ENCODE measurements at regions not wholly inside any gene's neighbourhood (a gene's known extent, or its start where the extent isn't known, plus 50 kb on each side); places are given as distances from the start of the nearest gene placed in this dataset.
"Not testable (repeated sequence)": the region's sequence is repeated elsewhere in the genome, so short reads cannot be mapped to it uniquely, and the experiment has no call there.

DNA sequence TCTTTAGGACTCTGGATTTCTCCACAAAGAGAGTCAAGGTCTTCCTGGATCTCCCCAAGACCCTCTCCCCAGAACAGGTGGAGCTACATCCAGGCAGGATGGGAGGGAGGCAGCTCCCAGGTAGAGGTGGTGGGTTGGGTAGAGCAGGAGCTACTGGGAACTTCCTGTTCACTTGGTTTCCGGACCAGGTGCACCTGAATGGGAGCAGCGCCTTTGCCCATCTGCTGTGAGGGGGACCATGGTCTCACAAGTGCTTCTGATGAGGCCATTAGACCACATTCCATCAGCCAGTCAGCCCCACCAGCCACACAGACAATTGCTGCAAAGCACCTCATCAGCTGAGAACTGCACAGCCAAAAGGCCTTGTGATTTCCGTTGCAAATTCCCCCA is 188.8 kb downstream of the MATN1 start:
- DNase-seq (ENCODE audit: extremely low read depth in 1 of 2, low read depth in 1 of 2), result no peak

DNA sequence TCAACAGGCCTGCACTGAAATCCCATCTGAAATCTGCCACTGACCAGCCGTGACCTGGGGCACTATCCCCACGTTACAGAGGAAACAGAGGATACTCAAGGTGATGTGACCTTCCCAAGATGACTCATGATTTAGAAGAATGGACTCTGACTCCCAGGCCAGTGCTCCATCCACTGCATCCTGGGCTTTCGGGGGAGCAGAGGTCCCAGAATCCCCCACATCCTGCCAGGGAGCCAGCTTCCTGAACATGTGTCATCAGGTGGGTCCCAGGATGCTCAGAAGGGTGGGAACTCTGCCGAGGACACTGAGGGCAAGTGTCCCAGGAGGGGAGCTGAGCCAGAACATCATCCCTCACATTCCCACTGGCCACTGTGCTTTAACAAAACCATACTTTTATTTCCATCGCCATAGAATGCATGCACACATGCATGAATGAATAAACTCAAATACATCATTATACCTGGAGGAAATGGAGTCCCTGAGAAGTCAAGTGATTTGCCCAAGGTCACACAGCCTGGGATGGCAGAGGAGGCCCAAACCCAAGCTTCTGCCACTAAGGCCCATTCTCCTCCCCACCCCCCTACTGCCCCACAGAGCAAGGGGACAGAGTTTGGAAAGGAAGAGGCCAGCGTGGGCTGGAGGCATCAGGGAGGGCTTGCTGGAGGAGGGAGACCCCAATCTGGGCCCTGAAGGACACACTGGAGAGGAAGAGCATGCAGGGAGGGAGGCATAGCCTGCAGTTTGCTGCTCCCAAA is 189.4 kb downstream of the MATN1 start:
- no peak for DNase-seq (ENCODE audit: extremely low read depth in 1 of 2, low read depth in 1 of 2)

DNA sequence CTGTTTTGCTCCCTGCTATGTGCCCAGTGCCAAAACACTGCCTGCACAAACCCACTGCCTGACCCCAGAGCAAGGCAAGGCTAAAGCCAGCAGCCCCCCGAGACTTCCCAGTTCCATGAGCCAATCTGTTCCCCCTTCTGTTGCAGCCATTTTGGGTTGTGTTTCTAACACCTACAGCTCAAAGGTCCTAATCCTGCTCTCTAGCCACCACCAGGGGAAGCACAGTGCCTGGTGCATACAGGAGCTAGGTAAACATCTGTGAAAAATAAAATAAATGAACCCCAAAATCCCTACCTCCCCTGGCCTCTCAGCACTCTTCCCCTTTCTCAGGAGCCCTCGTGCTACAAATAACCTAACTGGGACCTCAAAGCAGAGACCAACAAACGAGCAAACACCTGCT is 190.2 kb downstream of the MATN1 start:
- DNase-seq (ENCODE audit: extremely low read depth in 1 of 2, low read depth in 1 of 2), result no peak

DNA sequence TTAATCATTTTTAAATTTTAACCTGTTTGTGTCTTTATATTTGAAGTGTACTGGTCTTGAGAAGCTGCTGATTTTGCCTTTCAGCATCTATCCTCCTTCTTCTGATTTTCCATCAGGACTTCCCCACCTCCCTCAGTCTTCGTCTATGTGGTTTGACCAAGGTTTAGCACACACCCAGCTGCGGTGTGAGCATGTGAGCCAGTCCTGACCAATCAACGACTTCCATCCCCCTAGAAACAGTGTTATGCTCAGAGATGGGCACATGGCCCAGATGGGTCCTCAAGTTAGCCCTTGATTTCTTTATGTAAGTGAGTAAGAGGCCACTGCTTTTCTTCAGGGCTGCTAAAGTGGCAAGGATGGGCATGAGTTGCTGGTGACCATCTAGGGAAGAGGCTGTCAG is 190.8 kb downstream of the MATN1 start:
- no peak for DNase-seq (ENCODE audit: extremely low read depth in 1 of 2, low read depth in 1 of 2)

DNA sequence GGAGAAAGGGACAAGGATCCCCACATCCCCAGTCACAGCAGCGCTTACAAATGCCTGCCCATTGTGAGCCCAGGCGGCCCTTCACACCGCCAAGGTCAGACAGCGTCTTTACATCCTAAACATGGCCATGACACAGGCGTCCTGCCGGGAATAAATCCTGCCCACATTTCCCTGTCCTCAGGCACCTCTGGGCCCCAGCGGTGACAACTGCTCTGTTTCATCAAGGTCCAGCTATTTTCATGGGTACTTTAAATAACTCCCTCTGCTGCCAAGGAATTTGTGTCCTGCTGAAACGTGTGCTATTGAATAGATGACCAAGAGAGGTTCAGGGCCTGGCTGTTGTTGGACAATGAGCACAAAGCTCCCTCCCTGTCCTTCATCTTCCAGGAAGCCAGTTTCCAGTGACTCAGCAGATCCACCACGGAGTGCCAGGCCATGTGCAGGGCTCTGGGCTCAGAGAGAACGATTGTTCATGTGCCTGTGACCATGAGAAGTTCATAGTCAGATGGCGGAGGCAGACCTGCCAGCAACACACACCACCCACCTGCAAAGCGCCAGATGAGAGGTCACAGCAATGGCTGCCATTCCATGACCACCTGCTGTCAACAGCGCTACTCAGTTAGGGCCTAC is 195.8 kb downstream of the MATN1 start:
- DNase-seq (ENCODE audit: extremely low read depth in 1 of 2, low read depth in 1 of 2), result no peak

DNA sequence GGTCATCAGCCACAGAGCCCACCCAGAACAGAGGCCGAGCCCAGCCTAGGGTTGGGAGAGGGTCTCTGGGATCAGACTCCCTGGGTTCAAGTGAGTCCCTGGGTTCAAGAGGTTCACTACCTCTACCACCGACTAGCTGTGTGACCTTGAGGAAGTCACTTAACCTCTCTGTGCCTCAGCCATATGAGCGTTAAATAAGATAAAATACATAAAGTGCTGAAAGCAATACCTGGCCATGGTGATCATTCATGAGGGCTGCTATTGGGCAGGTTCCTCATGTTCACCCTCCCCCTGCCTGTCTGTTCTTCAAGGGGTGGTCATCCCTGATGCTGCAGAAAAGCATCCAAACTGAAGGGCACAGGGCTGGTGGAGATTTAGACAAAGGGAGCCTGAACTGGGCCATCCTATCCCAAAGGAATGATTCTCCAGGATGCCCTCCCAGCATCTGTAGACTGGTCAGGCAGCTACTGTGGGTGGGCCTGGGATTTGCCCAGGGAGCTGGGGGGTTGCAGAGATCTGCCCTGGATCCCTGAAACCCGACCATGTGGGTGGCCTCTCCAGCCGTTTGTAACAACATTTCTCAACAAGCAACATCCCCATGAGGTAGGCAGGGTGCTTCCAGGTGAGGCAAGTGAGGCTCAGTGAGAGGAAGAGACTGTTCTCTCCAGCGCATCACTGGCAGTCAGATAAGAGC is 196.6 kb downstream of the MATN1 start:
- DNase-seq (ENCODE audit: extremely low read depth in 1 of 2, low read depth in 1 of 2), result no peak

DNA sequence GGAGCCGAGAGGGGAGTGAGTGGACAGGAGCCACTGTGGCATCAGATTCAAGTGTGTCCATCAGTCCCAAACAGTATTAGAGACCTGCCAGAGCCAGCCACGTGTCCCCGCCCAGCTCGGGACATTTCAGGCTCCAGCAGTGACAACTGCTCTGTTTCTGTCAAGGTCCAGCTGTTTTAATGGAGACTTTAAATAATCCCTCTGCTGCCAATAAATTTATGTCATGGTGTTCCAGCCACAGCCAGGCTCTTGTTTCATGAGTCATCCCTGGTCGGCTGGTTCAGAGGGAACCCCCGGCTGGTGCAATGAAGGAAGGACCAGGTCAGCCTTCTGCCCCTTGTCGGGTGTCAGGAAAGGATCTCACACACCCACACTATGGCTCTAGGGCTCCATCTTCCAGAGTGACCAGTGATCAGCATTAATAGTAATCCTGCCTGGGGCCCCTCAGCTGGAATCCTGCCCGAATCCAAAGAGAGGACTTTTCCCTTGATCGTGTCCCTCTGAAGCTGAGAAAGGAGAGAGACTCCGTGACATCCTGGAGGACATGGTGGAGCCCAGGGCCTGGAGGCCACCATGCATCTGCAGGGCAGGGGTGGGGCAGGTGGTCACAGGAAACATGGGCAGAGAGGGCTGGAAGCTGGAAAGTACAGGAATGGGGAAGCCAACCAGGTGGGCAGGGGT is 197.3 kb downstream of the MATN1 start:
- DNase-seq (ENCODE audit: extremely low read depth in 1 of 2, low read depth in 1 of 2), result no peak

DNA sequence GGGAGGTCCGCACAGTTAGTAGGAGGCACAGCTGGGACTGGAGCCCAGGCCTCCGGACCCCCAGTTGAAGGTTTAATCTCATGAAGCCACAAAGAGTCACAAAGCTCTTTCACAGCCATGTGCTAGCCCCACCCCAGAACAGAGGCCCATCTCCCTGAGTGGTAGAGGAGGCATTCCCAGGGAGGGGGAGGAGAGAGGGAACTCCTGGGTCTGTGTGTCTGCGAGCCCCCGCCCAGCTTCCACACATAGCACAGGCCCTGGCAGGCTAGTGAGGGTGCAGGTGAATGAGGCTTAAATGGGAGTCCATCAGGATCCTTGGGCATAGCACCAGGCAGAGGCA is 197.8 kb downstream of the MATN1 start:
- DNase-seq (ENCODE audit: extremely low read depth in 1 of 2, low read depth in 1 of 2), result no peak

DNA sequence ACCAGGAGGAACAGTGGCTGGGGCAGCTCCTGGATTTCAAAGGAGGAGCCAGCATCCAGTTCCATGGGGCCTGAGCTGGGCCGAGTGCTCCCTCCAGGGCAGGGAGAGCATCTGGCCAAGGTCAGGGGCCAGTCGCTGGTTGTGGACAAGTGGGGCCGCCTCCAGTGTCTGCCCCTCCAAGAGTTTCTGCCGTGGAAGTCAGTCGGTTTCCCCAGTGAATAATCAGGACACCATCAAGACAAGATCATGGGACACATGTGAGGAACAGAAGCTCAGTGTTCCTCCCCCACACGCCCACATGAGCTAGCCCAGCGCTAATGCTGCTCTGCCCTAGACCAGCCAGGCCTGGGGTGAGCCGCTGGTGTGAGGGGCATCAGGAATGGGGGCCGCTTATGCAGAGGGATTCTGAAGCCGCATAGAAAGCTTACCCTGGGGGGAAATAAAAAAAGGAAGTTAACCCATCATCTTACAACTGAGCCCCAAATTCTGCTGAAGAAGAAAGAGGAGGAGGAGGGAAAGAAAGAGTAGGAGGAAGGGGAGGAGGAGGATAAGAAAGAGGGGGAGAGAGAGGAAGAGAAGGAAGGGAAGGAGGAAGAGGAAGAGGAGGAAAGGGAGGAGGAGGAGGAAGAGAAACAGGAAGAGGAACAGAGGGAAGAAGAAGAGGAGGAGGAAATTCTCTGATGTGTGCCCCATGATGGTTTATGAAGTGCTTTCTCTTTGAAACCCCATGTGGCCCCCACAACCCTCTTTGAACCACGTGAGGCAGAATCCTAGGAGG is 198.4 kb downstream of the MATN1 start:
- no peak for DNase-seq (ENCODE audit: extremely low read depth in 1 of 2, low read depth in 1 of 2)

DNA sequence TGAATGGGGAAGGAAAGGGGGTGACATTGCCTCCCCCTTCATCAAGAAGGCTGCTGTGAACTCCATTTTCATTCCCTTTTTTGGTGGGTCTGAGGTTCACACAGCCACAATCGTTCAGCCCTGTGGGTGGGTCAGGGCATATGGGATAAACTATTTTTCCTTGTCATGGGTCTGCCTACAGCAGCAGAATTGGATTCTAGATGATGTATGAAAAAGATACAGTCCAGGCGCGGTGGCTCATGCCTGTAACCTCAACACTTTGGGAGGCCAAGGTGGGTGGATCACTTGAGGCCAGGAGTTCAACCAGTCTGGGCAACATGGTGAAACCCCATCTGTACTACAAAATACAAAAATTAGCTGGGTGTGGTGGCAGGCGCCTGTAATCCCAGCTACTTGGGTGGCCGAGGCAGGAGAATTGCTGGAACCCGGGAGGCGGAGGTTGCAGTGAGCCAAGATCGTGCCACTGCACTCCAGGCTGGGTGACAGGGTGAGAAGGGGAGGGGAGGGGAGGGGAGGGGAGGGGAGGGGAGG is 199.3 kb downstream of the MATN1 start:
- DNase-seq (ENCODE audit: extremely low read depth in 1 of 2, low read depth in 1 of 2), result not testable (repeated sequence)

DNA sequence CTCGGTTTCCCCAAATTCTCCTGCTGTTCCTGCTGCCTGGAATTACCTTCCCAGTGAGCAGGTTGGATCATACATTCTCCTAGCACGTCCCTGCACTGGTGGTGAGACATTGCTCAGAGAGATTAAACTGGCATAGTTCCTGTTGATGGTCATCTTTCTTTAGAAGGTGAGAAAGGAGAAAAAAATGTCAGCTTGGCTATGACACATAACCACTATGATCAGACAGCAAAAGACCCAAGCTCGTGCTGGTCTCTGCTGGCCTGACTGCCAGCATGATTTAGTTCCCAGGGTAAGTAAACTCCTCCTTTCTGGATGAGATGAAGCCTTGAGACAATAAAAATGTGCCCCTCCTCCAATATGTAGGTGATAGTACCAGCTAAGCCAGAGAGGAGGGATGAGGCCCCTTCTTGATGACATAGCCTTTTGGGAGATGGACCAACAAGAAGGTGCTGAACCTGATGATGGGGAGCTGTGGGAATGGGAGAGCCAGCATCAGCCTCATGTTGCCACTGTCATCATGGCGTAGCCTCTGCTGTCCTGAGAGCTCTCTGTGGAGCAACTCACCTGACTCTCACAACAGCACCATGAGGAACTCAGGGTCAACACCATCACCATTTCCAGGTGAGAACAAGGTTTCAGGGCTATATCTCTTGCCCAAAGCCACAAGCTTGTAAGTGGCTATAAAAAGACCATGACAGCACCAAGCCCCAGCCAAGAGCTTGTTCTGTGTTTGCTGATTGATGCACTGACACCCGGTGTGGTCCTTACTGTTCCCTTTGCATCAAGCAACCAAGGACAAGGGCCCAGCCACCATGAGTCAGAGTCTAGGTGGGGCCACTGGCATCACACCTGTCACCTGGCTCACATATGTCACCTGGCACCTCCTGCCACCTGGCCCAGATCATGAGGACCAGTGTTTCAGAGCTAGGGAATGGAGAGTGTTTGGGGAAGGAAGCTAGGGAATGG is 200.0 kb downstream of the MATN1 start:
- DNase-seq (ENCODE audit: extremely low read depth in 1 of 2, low read depth in 1 of 2), result no peak

DNA sequence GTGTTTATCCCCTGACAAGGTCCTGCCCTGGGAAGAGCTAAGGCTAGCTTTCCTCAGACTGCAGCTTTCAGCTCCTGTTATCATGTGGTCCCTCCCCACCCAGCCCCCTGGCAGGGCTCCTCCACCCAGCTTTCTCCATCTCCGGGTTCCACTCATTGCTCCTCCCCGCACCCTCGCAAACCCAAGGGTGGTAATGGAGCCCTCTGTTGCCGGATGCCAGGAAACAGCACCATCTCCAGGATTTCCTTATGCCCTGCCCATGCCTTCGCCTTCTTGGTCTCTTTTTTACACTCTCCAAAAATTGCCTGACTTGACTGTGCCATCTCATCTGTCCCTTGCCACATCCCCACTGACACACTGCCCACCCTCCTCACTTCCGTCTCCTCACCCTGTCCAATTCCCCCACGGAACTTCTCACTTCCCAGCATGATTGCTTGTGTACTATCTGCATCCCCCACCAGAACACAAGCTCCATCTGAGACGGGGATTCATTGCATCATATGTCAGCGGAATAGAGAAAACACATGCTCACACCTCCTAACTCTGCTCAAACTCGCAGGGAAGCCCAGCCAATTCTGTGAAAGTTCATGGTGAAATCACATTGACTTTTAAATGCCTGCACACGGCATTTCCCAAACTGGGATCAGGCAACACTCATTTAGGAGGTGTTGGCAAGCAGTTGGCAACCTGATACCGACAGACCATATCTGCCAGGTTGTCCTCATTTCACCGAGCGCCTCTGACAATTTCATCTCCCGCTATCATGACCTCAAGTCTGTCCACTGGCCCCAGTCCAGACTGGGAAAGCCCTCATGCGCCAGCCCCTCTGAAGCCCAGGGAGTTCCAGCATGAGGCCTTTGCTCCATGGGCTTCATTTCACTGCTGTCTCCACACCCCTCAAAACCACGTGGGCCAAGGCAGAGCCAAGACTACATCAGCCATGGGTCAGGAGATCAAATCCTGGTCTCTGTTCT is 201.1 kb downstream of the MATN1 start:
- no peak for DNase-seq (ENCODE audit: extremely low read depth in 1 of 2, low read depth in 1 of 2)

DNA sequence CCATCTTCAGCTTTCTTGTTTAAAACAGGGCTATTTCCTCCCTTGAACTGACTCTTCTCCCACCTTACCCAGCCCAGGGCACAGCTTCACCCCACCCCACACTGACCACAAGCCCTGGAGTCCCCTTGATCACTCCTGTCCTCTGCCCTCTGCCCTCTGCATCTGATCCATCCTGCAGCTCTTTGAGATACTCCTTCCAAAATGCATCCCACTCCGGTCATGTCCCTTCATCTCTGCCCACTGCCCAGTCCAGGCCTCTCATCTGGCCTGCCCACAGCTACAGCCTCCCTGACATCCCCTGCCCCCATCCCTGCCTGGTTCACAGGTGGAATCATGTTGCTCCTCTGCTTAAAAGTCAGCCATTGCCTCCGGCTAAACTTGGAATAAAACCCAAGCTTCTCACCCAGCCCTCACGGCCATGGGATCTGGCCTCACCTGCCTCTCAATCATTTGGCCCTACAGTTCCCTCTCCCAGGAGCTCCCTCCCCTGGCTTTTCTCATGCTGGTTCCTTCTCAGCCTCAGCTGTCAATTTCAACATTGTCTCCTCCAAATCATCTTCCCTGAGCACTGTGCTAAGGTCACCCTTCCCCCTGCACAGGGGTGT is 202.0 kb downstream of the MATN1 start:
- DNase-seq (ENCODE audit: extremely low read depth in 1 of 2, low read depth in 1 of 2), result no peak

DNA sequence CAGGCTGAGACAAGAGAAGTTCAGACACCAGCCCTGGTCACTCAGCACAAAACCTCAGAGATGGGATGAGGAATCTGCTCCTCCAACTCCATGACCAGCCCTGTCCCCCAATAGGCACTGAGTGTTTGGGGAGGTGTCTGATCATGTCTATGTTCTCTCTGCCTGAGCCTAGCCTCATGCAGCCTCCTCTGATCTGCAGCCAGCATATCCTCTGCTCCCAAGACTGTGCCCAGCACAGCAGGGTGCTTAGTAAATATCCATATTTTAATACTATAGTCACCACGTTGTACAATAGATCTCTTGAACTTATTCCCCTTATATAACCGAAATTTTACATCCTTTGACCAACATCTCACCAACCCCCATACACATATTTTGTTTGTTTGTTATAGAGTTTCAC is 202.9 kb downstream of the MATN1 start:
- no peak for DNase-seq (ENCODE audit: extremely low read depth in 1 of 2, low read depth in 1 of 2)

DNA sequence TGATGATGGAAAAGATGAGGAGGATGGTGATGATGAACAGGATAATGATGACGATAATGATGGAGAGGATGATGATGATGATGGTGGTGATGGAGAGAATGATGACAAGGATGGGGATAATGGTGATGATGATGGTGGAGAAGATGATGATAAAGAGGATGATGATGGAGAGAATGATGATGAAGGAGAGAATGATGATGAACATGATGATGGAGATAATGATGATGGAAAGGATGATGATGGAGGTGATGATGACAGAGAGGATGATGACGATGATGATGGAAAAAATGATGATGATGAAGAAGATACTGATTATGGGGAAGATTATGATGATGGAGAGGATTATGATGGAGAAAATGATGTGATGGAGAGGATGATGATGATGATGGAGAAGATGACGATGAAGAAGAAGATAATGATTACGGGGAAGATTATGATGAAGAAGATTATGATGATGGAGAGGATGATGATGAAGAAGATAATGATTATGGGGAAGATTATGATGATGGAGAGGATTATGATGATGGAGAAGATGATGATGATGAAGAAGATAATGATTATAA is 204.1 kb downstream of the MATN1 start:
- no peak for DNase-seq (ENCODE audit: extremely low read depth in 1 of 2, low read depth in 1 of 2)

DNA sequence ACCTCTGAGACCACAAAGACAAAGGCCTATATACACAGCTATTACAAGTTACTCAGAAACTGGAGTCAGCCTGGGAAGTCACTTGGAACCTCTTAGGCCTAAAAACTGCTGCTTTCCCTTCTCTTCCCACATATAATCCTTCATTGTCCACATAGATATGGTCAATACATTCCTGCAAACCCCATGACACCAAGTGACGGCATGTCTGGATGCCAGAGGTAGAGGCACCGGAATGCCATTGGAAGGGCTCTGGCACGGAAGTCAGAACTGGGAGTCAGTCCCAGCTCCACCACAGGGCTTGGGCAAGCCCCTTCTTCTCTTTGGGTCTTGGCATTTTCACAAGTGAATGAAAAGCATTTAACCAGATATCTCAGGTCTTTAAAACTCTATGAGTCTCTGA is 204.7 kb downstream of the MATN1 start:
- no peak for DNase-seq (ENCODE audit: extremely low read depth in 1 of 2, low read depth in 1 of 2)

DNA sequence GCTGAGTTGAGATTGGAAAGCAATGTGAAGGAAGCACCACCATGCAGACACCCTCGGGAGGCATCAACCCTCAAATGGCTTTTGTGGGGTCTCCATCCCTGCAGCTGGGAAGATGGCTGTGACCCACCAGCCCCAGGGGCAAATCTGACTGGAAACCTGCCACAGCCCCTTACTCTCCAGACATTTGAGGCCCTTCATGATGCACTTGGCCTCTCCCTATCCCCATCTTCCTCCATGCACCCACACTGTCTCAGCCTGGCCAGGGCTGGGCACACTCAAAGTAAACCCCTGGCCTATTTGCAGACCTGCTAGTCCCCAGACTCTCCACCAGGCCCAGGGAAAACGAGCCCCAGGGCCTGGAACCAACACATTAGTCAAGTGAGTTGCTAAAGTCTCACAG is 205.2 kb downstream of the MATN1 start:
- DNase-seq (ENCODE audit: extremely low read depth in 1 of 2, low read depth in 1 of 2), result no peak

DNA sequence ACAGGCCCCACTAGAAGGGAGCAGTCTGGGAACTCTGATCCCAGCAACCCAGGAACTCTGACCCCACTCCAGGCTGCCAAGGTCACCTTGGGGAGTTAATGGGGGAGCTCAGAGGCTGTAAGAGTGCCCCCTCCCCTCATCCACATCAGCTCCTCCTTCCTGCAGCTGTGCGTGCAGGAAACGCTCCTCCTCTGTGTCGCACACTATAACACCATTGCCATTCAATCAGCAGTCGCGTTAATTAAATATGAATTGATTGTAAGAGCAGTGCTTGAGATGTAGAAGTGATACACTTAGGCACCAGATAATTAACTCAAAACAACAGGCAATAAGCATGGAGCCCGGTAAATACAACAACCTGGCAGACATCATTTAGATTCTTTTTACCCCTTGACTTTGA is 205.7 kb downstream of the MATN1 start:
- not testable (repeated sequence) for DNase-seq (ENCODE audit: extremely low read depth in 1 of 2, low read depth in 1 of 2)

Data from activated CD8-positive, alpha-beta memory T cell treated with anti-CD3 and anti-CD28 coated beads for 1 hour (primary cell).